ENCODE measurements at regions not wholly inside any gene's neighbourhood (a gene's known extent, or its start where the extent isn't known, plus 50 kb on each side); places are given as distances from the start of the nearest gene placed in this dataset.

GRCh38 chr11:103537904-103538502 is 428.8 kb downstream of the DYNC2H1 start:
- H3K36me3 ChIP-seq: no peaks in the 10 kb centered on the region
- FAIRE-seq: no peak
- no peak for ATAC-seq
- H3K4me3 ChIP-seq: no peak overlapping the region
- H3K27ac ChIP-seq: no peak overlapping the region
- TF ChIP-seq CTCF (IDR thresholded peaks at IDR 0.05): peak in 1 of 4 donors; percentile 2
- DNase-seq: no peak
- intact Hi-C loops (cut with DNase I): no loop called here
- no peaks in the 10 kb centered on the region for H3K27me3 ChIP-seq
- no peaks in the 10 kb centered on the region for H3K4me1 ChIP-seq
- H3K9me3 ChIP-seq: no peaks in the 10 kb centered on the region

DNA sequence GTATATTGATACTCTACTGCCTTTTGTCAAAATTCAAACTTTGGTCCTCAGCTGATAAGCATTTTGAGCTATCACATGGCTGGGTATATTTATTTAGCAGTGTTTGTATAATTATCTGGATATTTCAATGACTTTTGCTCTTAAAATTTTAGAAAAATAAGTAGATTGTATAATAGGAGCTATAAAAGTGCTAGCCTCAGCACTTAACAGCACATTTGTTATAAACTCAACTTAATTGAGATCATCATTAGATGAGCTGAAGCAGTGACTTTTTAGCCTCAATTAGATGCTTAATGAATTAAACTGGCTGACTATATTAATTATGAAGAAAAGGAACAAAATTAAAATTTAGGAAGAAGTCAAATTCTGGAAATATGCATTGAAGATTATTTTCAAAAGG is 429.9 kb downstream of the DYNC2H1 start:
- no peak overlapping the region for H3K4me3 ChIP-seq
- no peak for DNase-seq
- H3K36me3 ChIP-seq: no peaks in the 10 kb centered on the region
- intact Hi-C loops (cut with DNase I): no loop called here
- no peaks in the 10 kb centered on the region for H3K9me3 ChIP-seq
- ATAC-seq: no peak
- no peak for TF ChIP-seq CTCF (IDR thresholded peaks at IDR 0.05)
- FAIRE-seq: no peak
- H3K4me1 ChIP-seq: no peaks in the 10 kb centered on the region
- no peak overlapping the region for H3K27ac ChIP-seq
- no peaks in the 10 kb centered on the region for H3K27me3 ChIP-seq

- DNase-seq (no peak), FAIRE-seq (no peak), ATAC-seq (no peak)
- no peaks in the 10 kb centered on the region for H3K36me3 ChIP-seq
- no peaks in the 10 kb centered on the region for H3K4me1 ChIP-seq
- 72 to 85% methylated on average over 4 of the region's 4 CpGs for WGBS, 2 donors
- H3K27me3 ChIP-seq: no peaks in the 10 kb centered on the region
- H3K4me3 ChIP-seq: no peak overlapping the region
- no peak for TF ChIP-seq CTCF (IDR thresholded peaks at IDR 0.05)
- H3K27ac ChIP-seq: no peak overlapping the region
- no peaks in the 10 kb centered on the region for H3K9me3 ChIP-seq
- intact Hi-C loops (cut with DNase I): no loop called here
Observed at GRCh38 chr11:103541186-103541795, 432.1 kb downstream of the DYNC2H1 start.

- H3K27ac ChIP-seq: no peak overlapping the region
- 77 to 81% methylated on average over 3 of the region's 3 CpGs for WGBS, 2 donors
- TF ChIP-seq CTCF (IDR thresholded peaks at IDR 0.05): no peak
- ATAC-seq: no peak
- intact Hi-C loops (cut with DNase I): no loop called here
- no peaks in the 10 kb centered on the region for H3K4me1 ChIP-seq
- H3K27me3 ChIP-seq: no peaks in the 10 kb centered on the region
- H3K36me3 ChIP-seq: no peaks in the 10 kb centered on the region
- no peak overlapping the region for H3K4me3 ChIP-seq
- no peak for DNase-seq
- no peak for FAIRE-seq
- no peaks in the 10 kb centered on the region for H3K9me3 ChIP-seq
Observed at GRCh38 chr11:103542851-103543250, 433.6 kb downstream of the DYNC2H1 start.

DNA sequence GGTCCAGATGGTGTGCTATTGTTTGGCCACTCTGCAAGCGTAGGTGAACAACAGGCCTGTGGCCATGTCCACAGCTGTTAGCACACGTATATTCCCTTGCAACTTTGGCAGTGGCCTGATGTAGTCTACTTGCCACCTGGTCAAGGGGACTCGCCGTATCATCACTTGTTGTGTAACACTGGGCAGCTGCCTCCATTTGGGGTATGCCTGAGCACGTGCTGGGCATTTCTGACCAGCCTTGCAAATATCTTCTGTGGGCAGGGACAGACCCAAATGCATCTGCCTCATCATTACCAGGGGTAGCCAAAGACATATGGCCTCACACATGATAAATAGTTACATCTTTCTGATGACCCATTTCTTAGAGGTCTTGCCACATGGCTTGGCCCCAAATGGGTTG is 434.2 kb downstream of the DYNC2H1 start:
- intact Hi-C loops (cut with DNase I): no loop called here
- no peak for TF ChIP-seq CTCF (IDR thresholded peaks at IDR 0.05)
- DNase-seq: no peak
- Histone ChIP-seq H3K36me3 (no peaks in the 10 kb centered on the region), H3K27ac (no peak overlapping the region), H3K9me3 (no peaks in the 10 kb centered on the region), H3K4me1 (no peaks in the 10 kb centered on the region), H3K4me3 (no peak overlapping the region), H3K27me3 (no peaks in the 10 kb centered on the region)
- 75 to 94% methylated on average over 5 of the region's 5 CpGs for WGBS, 2 donors
- no peak for ATAC-seq
- no peak for FAIRE-seq

Data from pancreas (tissue), 10 donors.